Neuronal stem cell (in vitro differentiated cells): ENCODE measurements at regions not wholly inside any gene's neighbourhood (a gene's known extent, or its start where the extent isn't known, plus 50 kb on each side); places are given as distances from the start of the nearest gene placed in this dataset.

Experiments used
- DNase-seq: peaks from one replicate; pipeline ENCODE4 v3.0.0-alpha.2; 2013; ENCODE audit warnings: low spot score
- H2AFZ ChIP-seq: one replicate; pipeline ENCODE4 v1.6.1; 2013; ENCODE audit warnings: mild to moderate bottlenecking, low read length, inconsistent platforms
- H2AK5ac ChIP-seq: 2 replicates; pipeline ENCODE4 v1.6.1; 2013; ENCODE audit warnings: low read depth, mild to moderate bottlenecking, inconsistent platforms, low read length, moderate library complexity, mixed read lengths
- H2BK120ac ChIP-seq: 2 replicates; pipeline ENCODE4 v1.6.1; 2013; ENCODE audit warnings: low read depth, mild to moderate bottlenecking, inconsistent platforms, low read length, moderate library complexity, mixed read lengths
- H2BK12ac ChIP-seq: one replicate; pipeline ENCODE4 v1.6.1; 2013; ENCODE audit warnings: low read length, inconsistent platforms
- H2BK15ac ChIP-seq: 2 replicates; pipeline ENCODE4 v1.6.1; 2013; ENCODE audit warnings: mild to moderate bottlenecking, low read length, inconsistent platforms, mixed read lengths
- H2BK5ac ChIP-seq: one replicate; pipeline ENCODE4 v1.6.1; 2013; ENCODE audit warnings: inconsistent platforms, mild to moderate bottlenecking, low read length, moderate library complexity
- H3K14ac ChIP-seq: one replicate; pipeline ENCODE4 v1.6.1; 2013; ENCODE audit warnings: low read length, inconsistent platforms
- H3K18ac ChIP-seq: 2 replicates; pipeline ENCODE4 v1.6.1; 2013; ENCODE audit warnings: low read length, inconsistent platforms
- H3K23ac ChIP-seq: 2 replicates; pipeline ENCODE4 v1.6.1; 2013; ENCODE audit warnings: low read depth, mild to moderate bottlenecking, mixed read lengths, low read length, inconsistent platforms; ENCODE audit not compliant: poor library complexity
- H3K27ac ChIP-seq: replicated peaks from 3 replicates; pipeline ENCODE4 v1.5.1; 2013; ENCODE audit warnings: low read length, inconsistent platforms
- H3K27me3 ChIP-seq, 3 experiments: 2 replicates each; pipeline ENCODE4 v1.6.1; 2013; ENCODE audit warnings: low read length in 3 of 3, mild to moderate bottlenecking in 2 of 3, inconsistent platforms in 1 of 3, low read depth in 1 of 3, mixed read lengths in 1 of 3, moderate library complexity in 1 of 3; ENCODE audit not compliant: control insufficient read depth in 3 of 3, insufficient read depth in 3 of 3
- H3K36me3 ChIP-seq, 2 donors: replicated peaks in 1 of 2; 2 replicates each; pipeline ENCODE4 v1.6.1; 2013; ENCODE audit warnings: low read length in 2 of 2; ENCODE audit not compliant: control insufficient read depth in 2 of 2, insufficient read depth in 2 of 2
- H3K4ac ChIP-seq: 2 replicates; pipeline ENCODE4 v1.6.1; 2013; ENCODE audit warnings: inconsistent platforms, mild to moderate bottlenecking, low read length, moderate library complexity
- H3K4me1 ChIP-seq, 2 donors: 1 replicate in 1 of 2; 2 replicates in 1 of 2; pipeline ENCODE4 v1.6.1; 2013; ENCODE audit warnings: low read length in 2 of 2, low read depth in 1 of 2; ENCODE audit not compliant: control insufficient read depth in 2 of 2, insufficient read depth in 1 of 2
- H3K4me2 ChIP-seq: one replicate; pipeline ENCODE4 v1.6.1; 2013; ENCODE audit warnings: mild to moderate bottlenecking, low read length, inconsistent platforms; ENCODE audit not compliant: insufficient read depth, poor library complexity, severe bottlenecking
- H3K4me3 ChIP-seq, 2 donors: 2 replicates each; pipeline ENCODE4 v1.5.1; 2013; ENCODE audit warnings: low read length in 2 of 2, mild to moderate bottlenecking in 2 of 2, inconsistent platforms in 1 of 2, moderate library complexity in 1 of 2
- H3K79me1 ChIP-seq: one replicate; pipeline ENCODE4 v1.6.1; 2013; ENCODE audit warnings: low read depth, mild to moderate bottlenecking, inconsistent platforms, low read length, moderate library complexity
- H3K9ac ChIP-seq: one replicate; pipeline ENCODE4 v1.6.1; 2013; ENCODE audit warnings: mild to moderate bottlenecking, low read depth, low read length, inconsistent platforms; ENCODE audit not compliant: poor library complexity
- H3K9me3 ChIP-seq, 2 donors: replicated peaks in 1 of 2; 2 replicates each; pipeline versions ENCODE3 to v1.6.1; 2013; ENCODE audit warnings: low read length in 2 of 2, mild to moderate bottlenecking in 2 of 2, inconsistent platforms in 1 of 2, low read depth in 1 of 2, mixed read lengths in 1 of 2, moderate library complexity in 1 of 2; ENCODE audit not compliant: control insufficient read depth in 2 of 2, insufficient read depth in 1 of 2
- H4K8ac ChIP-seq: one replicate; pipeline ENCODE4 v1.6.1; 2013; ENCODE audit warnings: low read depth, mild to moderate bottlenecking, inconsistent platforms, low read length, moderate library complexity
- H4K91ac ChIP-seq: one replicate; pipeline ENCODE4 v1.6.1; 2013; ENCODE audit warnings: low read length, low read depth, mild to moderate bottlenecking, inconsistent platforms; ENCODE audit not compliant: poor library complexity
- WGBS, 2 donors: extraction: QIAGEN DNeasy Blood & Tissue Kit; methylation state at CpG; one replicate each; pipeline ENCODE4 v1.1.7; 2013; ENCODE audit warnings: missing lambda C conversion rate in 2 of 2, mixed read lengths in 1 of 2; ENCODE audit not compliant: insufficient read length in 2 of 2, insufficient replicate concordance in 1 of 2; ENCODE audit errors: extremely low coverage in 2 of 2; 5-methylcytosine and 5-hydroxymethylcytosine counted together

DNA sequence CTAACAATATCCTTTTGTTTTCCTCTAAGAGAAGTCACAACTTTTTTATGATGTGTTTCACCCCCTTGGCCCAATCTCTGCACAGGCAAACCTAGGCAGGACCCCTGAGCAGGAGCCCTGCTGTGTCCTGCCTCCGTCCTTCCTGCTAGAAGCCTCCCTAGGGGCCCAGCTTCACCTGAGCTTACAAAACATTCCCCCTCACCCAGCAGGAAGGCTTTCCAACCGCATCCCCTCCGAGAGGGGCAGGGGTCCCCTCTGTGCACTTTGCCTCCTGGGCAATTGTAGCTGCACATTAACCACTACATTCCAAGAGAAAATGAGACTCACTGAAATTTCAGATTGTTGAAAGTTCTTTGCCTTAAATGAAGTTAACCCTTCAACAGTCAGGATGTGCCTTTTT lies 176.2 kb downstream of the IRX2 start:
- H3K27ac ChIP-seq, result no peak overlapping the region
- no peak overlapping the region for H3K4ac ChIP-seq
- H2BK12ac ChIP-seq, result no peak overlapping the region
- no peak overlapping the region for H2BK5ac ChIP-seq
- DNase-seq, result no peak
- H4K91ac ChIP-seq, result no peak overlapping the region
- peaks cover 4 to 6% of the 10 kb centered on the region in 2 donors for H3K4me1 ChIP-seq
- H3K79me1 ChIP-seq, result no peaks in the 10 kb centered on the region
- peak overlapping the region; percentile 75 for H2AK5ac ChIP-seq
- H2BK120ac ChIP-seq, result no peak overlapping the region
- H3K4me2 ChIP-seq, result no peak overlapping the region
- no peaks in the 10 kb centered on the region for H3K27me3 ChIP-seq
- H3K14ac ChIP-seq, result no peak overlapping the region
- no peak overlapping the region for H3K18ac ChIP-seq
- H3K9ac ChIP-seq, result peak overlapping the region; percentile 44
- H3K9me3 ChIP-seq, result no peaks in the 10 kb centered on the region
- H4K8ac ChIP-seq, result no peak overlapping the region
- WGBS, 2 donors, result no CpG with 5 or more reads among the region's 3 CpGs
- no peak overlapping the region for H3K23ac ChIP-seq
- H3K36me3 ChIP-seq, result no peaks in the 10 kb centered on the region
- no peak overlapping the region for H2BK15ac ChIP-seq
- H3K4me3 ChIP-seq, result no peak overlapping the region
- peak overlapping the region; percentile 43 for H2AFZ ChIP-seq

DNA sequence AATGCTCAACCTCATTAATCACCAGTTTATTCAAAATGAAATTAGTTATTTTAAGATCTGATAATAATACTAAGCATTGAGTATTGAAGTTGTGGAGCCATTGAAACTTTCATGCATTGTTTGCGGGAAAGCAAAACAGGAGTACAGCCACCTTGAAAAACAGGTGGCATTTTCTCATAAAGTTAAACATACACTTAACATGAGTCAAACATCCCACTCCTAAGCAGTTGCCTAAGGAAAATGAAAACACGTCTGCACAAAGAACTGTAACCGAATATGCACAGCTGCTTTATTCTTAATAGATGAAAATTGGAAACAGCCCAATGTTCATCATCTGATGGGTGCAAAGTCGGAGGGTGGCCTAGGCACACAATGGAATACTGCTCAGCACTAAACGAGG lies 177.3 kb downstream of the IRX2 start:
- Histone ChIP-seq H2BK120ac (no peak overlapping the region), H3K9me3 (peaks cover 0 to 6% of the 10 kb centered on the region in 2 donors), H3K79me1 (no peaks in the 10 kb centered on the region), H3K4me1 (peaks cover 6 to 13% of the 10 kb centered on the region in 2 donors), H2BK12ac (no peak overlapping the region), H3K4me3 (no peak overlapping the region), H3K36me3 (no peaks in the 10 kb centered on the region), H3K14ac (no peak overlapping the region), H3K27ac (no peak overlapping the region), H4K8ac (no peak overlapping the region), H3K23ac (no peak overlapping the region), H2BK5ac (no peak overlapping the region), H2AFZ (no peak overlapping the region), H3K9ac (no peak overlapping the region), H2AK5ac (no peak overlapping the region), H3K18ac (no peak overlapping the region), H3K4me2 (no peak overlapping the region), H4K91ac (no peak overlapping the region), H2BK15ac (no peak overlapping the region), H3K27me3 (no peaks in the 10 kb centered on the region), H3K4ac (no peak overlapping the region)
- no CpG with 5 or more reads among the region's 5 CpGs for WGBS, 2 donors
- no peak for DNase-seq

DNA sequence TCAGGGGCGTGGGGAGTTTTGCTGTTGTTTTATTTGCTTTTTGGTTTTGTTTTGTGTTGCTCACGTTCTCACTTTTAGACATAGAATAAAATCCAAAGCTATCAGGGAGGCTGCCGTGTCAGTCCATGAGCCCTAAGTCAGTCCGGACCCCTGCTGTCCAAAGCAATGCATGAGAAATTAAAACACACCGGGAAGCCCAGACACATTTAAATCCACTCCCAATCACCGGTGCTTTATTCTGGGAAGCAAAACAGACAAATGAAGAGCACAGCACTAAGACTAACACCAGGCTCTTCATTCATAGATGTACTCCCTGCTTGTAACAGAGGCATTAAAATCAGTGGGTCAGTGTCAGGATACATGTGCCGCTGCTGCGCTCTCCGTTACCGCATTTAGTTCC lies 180.9 kb downstream of the IRX2 start:
- H3K4me3 ChIP-seq, result no peak overlapping the region
- H3K18ac ChIP-seq, result no peak overlapping the region
- H2BK15ac ChIP-seq, result no peak overlapping the region
- H3K4me1 ChIP-seq, result peaks cover 6 to 13% of the 10 kb centered on the region in 2 donors
- H3K36me3 ChIP-seq, result no peaks in the 10 kb centered on the region
- H2AFZ ChIP-seq, result no peak overlapping the region
- H2AK5ac ChIP-seq, result no peak overlapping the region
- H3K79me1 ChIP-seq, result no peaks in the 10 kb centered on the region
- H3K9ac ChIP-seq, result no peak overlapping the region
- H3K14ac ChIP-seq, result no peak overlapping the region
- H3K4ac ChIP-seq, result no peak overlapping the region
- H4K8ac ChIP-seq, result no peak overlapping the region
- H3K4me2 ChIP-seq, result no peak overlapping the region
- no peak overlapping the region for H2BK5ac ChIP-seq
- H2BK120ac ChIP-seq, result no peak overlapping the region
- no CpG with 5 or more reads among the region's 10 CpGs for WGBS, 2 donors
- H4K91ac ChIP-seq, result no peak overlapping the region
- H3K27ac ChIP-seq, result no peak overlapping the region
- peaks cover 0 to 15% of the 10 kb centered on the region in 2 donors for H3K9me3 ChIP-seq
- H3K23ac ChIP-seq, result no peak overlapping the region
- no peak overlapping the region for H2BK12ac ChIP-seq
- no peaks in the 10 kb centered on the region for H3K27me3 ChIP-seq
- DNase-seq, result no peak

DNA sequence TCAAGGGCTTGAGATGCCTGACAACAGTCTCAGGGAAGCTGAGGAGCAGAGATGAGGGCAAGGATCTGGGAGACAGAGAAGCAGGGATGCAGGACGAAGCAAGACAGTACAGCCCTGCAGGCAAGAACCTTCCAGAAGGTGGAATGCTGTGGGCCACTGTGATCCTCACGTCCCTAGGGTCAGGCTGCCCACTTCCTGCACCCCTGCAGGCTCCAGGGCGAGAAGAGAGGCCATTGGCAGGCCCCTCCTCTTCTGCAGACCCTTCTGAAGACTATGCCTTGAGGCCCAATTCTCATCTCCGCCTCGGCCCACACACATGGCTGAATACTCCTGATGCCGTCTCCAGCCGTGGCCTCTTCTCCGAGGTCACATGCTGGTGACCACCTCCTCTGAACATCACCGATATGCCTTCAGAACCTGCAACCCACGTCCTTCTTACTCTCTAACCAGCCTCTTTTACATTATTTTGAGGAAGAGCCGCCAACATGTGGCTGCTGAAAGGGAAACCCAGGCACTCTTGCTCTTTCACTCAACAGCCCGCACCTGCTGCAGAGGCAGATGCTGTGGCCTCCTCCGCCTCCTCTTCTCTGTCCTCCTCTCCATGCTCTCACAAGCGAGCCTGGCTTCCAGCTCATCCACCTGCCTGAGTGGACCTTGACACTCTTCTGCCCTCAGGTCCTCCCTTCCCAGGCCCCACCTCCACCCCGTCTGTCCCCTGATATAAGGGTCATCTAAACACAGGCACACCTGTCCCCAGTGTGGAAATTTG lies 181.5 kb downstream of the IRX2 start:
- H3K27ac ChIP-seq, result no peak overlapping the region
- H3K27me3 ChIP-seq, result no peaks in the 10 kb centered on the region
- no peaks in the 10 kb centered on the region for H3K36me3 ChIP-seq
- H3K18ac ChIP-seq, result no peak overlapping the region
- H2BK15ac ChIP-seq, result no peak overlapping the region
- no peak overlapping the region for H2AK5ac ChIP-seq
- H3K4me3 ChIP-seq, result no peak overlapping the region
- H3K9me3 ChIP-seq, result peaks cover 0 to 15% of the 10 kb centered on the region in 2 donors
- H3K23ac ChIP-seq, result no peak overlapping the region
- H2AFZ ChIP-seq, result peak overlapping the region; percentile 54
- H2BK12ac ChIP-seq, result no peak overlapping the region
- no peak overlapping the region for H2BK120ac ChIP-seq
- no peak overlapping the region for H3K9ac ChIP-seq
- H4K8ac ChIP-seq, result no peak overlapping the region
- H4K91ac ChIP-seq, result no peak overlapping the region
- no peak overlapping the region for H2BK5ac ChIP-seq
- no CpG with 5 or more reads among the region's 15 CpGs for WGBS, 2 donors
- H3K14ac ChIP-seq, result no peak overlapping the region
- no peak overlapping the region for H3K4ac ChIP-seq
- peaks cover 2 to 10% of the 10 kb centered on the region in 2 donors for H3K4me1 ChIP-seq
- no peak overlapping the region for H3K4me2 ChIP-seq
- no peaks in the 10 kb centered on the region for H3K79me1 ChIP-seq
- no peak for DNase-seq
